ENCODE measurements at regions not wholly inside any gene's neighbourhood (a gene's known extent, or its start where the extent isn't known, plus 50 kb on each side); places are given as distances from the start of the nearest gene placed in this dataset.

- TF ChIP-seq POLR2A (IDR thresholded peaks at IDR 0.05) (no peak), CTCF (IDR thresholded peaks at IDR 0.05) (no peak)
Measured at GRCh38 chr18:60452421-60452820, 79.8 kb upstream of the MC4R start.
